ENCODE measurements at regions not wholly inside any gene's neighbourhood (a gene's known extent, or its start where the extent isn't known, plus 50 kb on each side); places are given as distances from the start of the nearest gene placed in this dataset.

DNA sequence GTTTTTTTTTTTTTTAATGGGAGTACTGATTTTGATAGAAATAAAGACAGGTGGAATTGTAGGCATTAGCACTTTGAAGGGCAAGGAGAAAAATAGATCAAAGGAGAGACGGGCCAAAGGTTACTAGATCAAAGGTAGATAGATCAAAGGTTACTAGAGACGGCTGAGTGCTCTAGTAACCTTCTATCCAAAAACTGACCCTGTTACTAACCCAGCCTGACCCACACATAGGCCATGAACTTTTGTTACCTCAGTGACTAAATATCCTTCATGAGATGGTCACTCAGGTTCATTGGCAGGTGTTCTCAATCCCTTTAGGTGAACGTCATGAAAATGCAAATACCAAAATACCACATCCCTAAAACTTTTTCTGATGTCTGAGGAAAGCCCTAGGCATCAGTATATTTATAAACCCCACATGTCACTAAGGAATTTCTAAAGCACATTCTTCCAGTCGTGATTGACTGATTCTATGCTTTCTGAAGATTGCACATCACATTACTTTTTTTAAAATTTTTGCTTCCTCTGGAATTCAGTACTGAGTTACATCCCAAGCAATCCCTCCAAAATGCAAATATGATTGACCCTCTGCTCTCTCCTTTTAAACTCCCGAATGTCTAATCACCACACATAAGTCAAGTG lies 772.7 kb downstream of the BRINP1 start:
- in situ Hi-C loops (cut with HindIII; ENCODE audit: low pct_unique_long_range_greater_than_20kb, low sequenced_read_pairs) = no loop called here

DNA sequence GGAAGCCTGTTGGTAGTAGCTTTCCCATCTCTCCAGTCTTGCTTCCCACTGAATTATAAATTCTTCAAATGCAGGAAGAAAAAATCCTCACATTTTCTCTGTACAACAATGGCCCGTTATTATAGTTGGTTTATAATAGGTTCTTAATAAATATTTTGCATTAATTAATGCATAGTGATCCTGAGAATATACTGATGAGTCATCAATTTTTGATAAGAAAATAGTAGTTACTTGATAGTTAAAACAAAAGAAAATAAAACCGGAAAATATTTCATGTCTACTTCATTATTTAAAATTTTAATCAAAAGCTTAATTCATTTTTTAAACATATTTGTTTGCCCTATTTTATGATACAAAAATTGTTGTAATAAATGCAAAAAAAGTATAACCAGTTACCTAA lies 762.6 kb downstream of the BRINP1 start:
- in situ Hi-C loops (cut with HindIII; ENCODE audit: low pct_unique_long_range_greater_than_20kb, low sequenced_read_pairs) = no loop called here
- no peak for DNase-seq (ENCODE audit: low read depth, low spot score)

More for the DNA sequence above, 772.7 kb downstream of the BRINP1 start:
- DNase-seq (ENCODE audit: low read depth, low spot score) = no peak

DNA sequence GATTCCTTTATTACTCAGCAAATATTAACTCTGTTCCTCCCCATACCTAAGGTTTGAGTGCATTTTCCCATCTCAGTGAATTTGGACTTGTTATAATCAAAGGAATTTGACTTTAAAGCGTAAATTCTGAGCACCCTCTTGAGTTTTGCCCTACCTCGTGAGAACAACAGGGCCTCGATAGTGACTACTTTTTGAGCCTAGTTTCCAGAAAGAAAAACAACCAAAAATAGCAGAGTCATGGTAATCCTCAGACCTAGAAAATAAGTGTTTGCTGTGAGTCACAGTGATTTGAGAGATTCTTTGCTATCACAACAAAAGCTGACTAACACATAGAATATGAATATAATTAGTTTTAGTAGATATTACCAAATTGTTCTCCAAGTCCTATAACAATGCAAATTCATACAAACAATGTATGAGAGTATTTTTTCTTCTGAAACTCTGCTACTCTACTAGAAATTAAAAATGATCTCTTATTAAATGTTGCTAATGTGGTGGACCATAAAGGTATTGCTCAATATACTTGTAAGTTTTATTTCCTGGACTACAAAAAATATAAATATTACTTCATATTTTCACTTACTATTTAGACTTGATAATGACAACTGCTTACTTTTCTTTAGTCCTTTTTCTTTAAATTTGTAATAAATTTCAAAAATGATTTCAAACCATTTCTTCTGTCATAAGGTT lies 759.7 kb downstream of the BRINP1 start:
- DNase-seq (ENCODE audit: low read depth, low spot score) = no peak
- in situ Hi-C loops (cut with HindIII; ENCODE audit: low pct_unique_long_range_greater_than_20kb, low sequenced_read_pairs) = no loop called here

DNA sequence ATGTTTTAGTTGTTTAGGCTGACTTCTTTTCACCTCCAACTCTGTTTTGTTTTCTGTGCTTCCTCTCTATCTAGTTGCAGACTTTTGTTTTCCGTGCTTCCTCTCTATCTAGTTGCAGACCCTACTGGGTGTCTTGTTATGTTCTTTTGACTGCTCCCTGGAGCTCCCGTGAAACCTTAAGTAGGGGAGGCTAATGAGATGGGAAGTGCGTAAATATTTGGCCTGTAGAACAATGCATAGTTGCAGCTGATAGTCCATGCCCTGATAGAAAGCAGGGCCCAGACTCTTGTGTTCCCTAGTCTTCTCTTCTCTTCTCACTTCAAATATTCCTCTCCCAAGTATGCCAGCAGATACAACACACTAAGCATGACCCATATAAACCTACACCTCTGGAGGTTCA lies 757.0 kb downstream of the BRINP1 start:
- in situ Hi-C loops (cut with HindIII; ENCODE audit: low pct_unique_long_range_greater_than_20kb, low sequenced_read_pairs) = no loop called here
- DNase-seq (ENCODE audit: low read depth, low spot score) = no peak

DNA sequence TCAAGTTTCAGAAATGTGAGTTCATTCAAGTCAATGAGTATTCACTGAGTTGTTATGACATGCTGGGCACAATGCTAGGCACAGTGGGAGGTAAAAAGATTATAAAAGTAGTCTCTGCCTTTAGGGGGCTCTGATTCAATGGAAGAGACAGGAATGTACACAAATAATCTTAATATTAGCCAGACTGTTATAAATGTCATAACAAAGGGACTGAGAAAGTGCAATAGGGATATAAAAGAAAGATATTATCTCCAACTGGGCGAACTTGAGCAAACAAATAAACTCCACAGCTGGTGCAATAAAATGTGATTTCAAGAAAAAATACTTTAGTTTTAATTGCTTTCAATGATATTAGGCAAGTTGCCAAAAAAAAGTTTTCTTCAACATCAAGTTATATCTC lies 755.2 kb downstream of the BRINP1 start:
- in situ Hi-C loops (cut with HindIII; ENCODE audit: low pct_unique_long_range_greater_than_20kb, low sequenced_read_pairs) = no loop called here
- DNase-seq (ENCODE audit: low read depth, low spot score) = no peak

DNA sequence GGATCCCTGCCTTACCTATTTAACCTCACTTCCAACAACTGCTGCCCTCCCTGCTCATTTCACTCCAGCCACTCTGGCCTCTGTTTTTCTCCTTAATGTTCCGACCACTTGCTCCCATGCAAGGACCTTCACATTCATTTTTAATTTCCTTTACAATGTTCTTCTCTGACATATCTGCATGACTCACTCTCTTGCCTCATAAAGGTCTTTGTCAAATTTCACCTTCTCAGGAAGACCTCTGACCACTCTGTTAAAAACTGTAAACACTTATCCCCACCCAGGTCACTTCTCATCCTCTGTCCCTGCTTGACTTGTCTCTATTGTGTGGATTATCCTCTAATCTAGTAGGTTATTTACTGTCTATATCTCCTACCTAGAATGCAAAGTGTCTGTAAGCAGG lies 751.2 kb downstream of the BRINP1 start:
- in situ Hi-C loops (cut with HindIII; ENCODE audit: low pct_unique_long_range_greater_than_20kb, low sequenced_read_pairs) = no loop called here
- no peak for DNase-seq (ENCODE audit: low read depth, low spot score)

DNA sequence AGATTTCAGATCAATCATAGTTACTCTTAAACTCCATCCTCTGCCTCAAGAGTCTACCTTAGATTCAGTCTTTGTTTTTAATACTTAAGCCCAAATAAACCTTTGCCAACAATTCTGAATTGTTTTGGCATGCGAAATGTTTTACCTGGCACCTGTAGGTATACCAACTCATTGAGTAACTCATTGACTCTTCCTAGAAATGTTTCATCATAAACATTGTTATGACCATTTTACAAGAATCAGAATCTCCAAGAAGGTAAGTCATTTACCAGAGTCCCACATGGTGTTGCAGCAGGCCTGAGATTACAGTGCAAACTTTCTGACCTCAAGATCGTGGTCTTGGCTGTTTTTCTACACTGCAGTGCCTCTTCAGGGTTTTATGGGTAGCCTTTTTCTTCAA lies 750.4 kb downstream of the BRINP1 start:
- in situ Hi-C loops (cut with HindIII; ENCODE audit: low pct_unique_long_range_greater_than_20kb, low sequenced_read_pairs) = no loop called here
- no peak for DNase-seq (ENCODE audit: low read depth, low spot score)

DNA sequence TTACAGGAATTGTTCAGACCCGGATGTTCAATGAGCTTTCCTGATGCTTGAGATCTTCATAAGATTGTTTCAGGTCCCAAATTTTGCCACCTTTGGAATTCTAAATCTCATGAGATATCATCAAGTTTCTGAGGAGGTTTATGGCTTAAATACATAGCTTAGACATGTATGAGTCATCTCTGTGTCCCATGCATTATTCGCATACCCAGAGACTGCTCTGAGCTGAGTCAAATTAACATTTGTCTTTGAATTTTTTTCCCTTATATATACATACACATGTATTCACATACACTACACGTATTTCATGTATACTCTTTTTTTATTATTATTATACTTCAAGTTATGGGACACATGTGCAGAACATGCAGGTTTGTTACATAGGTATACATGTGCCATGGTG lies 744.6 kb downstream of the BRINP1 start:
- no peak for DNase-seq (ENCODE audit: low read depth, low spot score)
- in situ Hi-C loops (cut with HindIII; ENCODE audit: low pct_unique_long_range_greater_than_20kb, low sequenced_read_pairs) = no loop called here

DNA sequence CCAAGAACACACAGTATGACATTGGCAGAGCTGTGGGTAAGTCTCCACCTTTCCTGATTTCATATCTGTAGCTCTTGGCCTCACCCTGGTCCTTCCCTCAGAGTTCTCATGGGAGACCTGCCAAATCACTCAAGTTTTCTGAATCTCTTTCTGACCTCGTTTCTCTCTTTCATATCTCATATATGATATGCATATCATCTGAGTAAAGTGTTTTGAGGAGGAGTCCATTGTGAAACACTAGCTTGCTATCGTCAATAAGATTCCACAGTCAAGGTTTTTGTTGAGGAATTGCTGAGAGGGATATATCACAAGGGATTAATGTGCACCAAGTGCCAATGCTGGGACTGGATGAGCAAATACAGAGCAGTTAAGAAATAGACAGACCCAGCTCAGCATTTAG lies 739.2 kb downstream of the BRINP1 start:
- DNase-seq (ENCODE audit: low read depth, low spot score) = no peak
- in situ Hi-C loops (cut with HindIII; ENCODE audit: low pct_unique_long_range_greater_than_20kb, low sequenced_read_pairs) = no loop called here

DNA sequence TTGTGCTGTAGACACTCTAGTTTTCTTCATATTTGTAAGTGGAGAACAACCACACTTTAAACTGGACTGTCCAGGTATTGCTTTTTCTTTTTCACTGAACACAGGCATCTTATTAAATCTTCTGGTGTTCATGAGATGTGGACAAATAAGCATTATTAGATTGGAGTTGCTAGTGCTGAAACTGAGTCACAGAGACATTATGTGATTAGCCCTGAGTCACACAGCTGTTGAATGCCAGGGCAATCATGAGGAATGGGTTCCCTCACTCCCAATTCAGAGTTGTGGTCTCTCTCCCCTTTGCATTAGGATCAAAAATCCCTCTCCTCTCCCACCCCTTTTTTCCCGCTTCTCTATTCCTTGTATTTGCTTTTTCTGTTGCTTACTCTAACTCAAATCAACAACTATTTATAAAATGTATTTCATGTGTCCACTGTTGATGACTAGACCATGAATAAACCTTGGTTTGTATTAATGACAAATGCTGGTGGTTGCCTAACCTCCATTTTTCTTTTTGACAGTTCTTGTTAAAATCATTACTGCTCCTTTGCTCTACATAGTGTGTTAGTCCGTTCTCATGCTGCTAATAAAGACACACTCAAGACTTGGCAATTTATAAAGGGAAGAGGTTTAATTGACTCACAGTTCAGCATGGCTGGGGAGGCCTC lies 738.2 kb downstream of the BRINP1 start:
- in situ Hi-C loops (cut with HindIII; ENCODE audit: low pct_unique_long_range_greater_than_20kb, low sequenced_read_pairs) = no loop called here
- no peak for DNase-seq (ENCODE audit: low read depth, low spot score)

DNA sequence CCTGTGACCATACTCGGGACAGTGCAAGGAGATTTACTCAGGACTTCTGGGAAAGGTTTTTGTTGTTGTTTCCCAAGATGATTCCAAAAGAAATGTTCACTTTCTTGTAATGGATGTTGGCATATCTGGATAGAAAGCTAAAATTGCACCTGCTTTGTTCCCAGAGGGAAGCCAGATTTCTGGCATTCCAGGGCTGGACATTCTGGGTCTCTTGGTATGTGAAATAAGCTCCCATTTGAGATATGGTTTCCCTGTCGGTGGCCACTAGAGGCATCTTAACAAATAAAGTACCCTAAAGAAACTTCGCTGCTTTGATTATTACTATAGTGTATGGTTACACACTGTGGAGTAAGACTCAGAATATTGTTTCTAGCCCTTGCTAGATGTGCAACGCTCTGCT lies 737.3 kb downstream of the BRINP1 start:
- no peak for DNase-seq (ENCODE audit: low read depth, low spot score)
- in situ Hi-C loops (cut with HindIII; ENCODE audit: low pct_unique_long_range_greater_than_20kb, low sequenced_read_pairs) = no loop called here

DNA sequence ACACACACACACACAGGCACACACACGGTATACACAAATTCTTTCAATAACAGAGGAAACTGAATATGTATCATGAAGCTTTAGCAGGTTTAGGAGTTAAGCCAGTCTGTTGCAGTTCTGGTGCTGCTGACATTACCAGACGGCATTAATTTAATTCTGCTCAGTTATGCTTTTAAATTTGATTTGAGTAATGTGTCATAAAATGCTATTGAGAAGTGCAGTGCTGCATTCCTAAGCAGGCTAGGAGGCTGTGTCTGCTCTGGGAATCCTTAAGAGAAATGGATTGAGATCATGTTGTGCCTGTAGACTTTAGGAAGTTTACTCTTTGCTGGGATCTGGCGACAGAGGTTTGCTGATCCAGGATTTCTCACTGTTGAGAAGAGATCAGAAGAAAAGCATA lies 733.8 kb downstream of the BRINP1 start:
- no peak for DNase-seq (ENCODE audit: low read depth, low spot score)
- in situ Hi-C loops (cut with HindIII; ENCODE audit: low pct_unique_long_range_greater_than_20kb, low sequenced_read_pairs) = no loop called here

DNA sequence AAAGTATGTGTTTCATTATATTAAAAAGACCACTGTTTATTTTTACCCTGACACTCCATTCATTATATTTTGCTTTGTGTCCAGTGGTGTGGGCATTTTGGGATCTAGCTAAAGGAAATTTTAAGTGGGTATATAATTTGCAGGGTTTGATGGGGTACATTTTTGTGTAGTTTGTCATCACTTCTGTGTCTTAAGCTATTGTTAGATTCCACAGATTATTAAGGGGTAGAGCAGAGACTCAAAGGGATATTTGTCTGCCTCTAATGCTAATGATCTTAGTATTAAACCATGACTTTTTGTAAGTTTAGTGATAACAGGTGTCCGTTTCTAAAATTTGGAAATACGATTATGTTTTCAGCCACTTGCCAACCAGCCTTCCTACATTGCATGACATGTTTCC lies 731.6 kb downstream of the BRINP1 start:
- in situ Hi-C loops (cut with HindIII; ENCODE audit: low pct_unique_long_range_greater_than_20kb, low sequenced_read_pairs) = no loop called here
- no peak for DNase-seq (ENCODE audit: low read depth, low spot score)

DNA sequence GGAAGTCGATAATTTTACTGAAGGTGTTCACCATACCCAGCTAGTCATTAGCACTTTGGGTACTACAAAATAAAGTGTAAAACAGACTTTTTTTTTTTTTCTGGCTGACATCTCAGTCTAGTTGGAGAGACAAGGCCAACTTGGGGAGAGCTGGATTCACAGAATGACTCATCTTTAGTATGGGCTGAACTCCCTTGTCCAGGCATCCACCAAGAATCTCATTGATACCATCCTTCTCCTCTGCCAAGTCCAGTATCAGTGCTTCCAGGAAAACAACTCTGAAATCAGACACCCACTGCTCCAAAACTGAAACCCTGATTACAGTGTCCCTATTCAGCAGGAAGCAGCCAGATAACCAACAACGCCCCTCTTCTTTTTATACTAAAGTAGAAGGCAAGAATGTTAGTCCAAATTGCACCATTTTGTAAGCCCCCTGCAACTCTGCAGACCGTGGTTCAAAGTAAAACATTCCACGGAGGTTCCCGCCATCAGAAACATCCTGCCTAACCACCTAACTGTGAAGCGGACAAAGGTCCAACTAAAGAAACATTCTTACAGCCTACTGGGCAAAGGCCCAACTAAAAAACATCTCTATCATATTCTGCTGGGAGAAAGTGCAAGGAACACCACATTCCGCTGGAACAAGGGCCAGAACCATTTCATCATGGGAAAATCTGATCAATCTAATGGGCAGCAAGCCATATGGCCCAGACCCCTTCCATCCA lies 728.2 kb downstream of the BRINP1 start:
- in situ Hi-C loops (cut with HindIII; ENCODE audit: low pct_unique_long_range_greater_than_20kb, low sequenced_read_pairs) = no loop called here
- DNase-seq (ENCODE audit: low read depth, low spot score) = no peak

DNA sequence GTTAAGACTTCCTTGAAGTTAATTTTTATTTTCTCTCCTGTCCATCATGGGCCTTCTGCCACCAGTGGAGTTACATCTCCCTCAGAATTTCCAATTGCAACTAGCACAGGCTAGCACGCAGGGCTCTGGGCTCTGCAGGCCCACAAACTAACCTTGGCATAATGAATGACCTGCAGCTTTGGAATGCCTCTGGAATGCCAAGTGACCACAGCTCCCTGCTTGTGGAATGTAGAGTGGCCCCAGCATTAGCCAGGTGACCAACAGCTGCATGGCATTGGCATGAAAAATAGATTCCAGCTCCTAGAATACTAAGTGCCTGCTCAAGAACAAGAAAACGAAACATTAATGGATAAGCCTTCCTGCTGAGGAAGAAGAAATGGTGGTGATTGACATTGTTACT lies 726.1 kb downstream of the BRINP1 start:
- no peak for DNase-seq (ENCODE audit: low read depth, low spot score)
- in situ Hi-C loops (cut with HindIII; ENCODE audit: low pct_unique_long_range_greater_than_20kb, low sequenced_read_pairs) = no loop called here

DNA sequence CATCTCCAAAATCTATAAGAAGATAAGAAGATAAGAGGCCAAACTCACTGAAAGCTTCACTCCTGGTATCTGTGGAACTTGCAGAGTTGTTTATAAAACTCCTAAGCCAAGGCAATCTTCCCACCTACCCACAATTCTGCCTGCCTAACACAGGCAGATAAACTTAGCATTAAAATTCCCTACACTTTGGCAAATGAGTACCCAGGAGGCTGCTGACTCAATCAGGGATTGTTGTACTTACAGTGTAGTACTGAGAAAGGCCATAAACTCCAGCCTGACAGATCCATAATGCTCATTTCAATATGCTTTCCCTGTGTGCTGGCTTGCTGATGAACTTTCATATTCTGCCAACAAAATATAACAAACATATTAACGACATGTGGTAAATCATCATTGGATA lies 725.2 kb downstream of the BRINP1 start:
- no peak for DNase-seq (ENCODE audit: low read depth, low spot score)
- in situ Hi-C loops (cut with HindIII; ENCODE audit: low pct_unique_long_range_greater_than_20kb, low sequenced_read_pairs) = no loop called here

DNA sequence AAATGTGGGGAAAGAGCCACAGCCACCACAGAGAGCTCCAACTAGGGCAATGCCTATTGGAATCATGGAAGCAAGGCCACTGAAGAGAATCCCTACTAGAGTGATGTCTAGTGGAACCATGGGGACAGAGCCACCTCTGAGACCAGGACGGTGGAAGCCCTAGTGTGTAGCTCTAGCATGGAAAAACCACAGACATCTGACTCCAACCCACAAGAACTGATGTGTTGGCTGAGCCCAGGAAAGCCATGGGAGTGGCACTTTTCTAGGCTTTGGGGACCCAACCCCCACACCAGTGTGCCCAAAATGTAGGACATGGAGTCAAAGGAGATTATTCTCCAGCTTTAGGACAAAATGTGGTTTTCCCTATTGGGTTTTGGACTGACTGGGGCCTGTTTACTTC lies 721.9 kb downstream of the BRINP1 start:
- DNase-seq (ENCODE audit: low read depth, low spot score) = no peak
- in situ Hi-C loops (cut with HindIII; ENCODE audit: low pct_unique_long_range_greater_than_20kb, low sequenced_read_pairs) = no loop called here

DNA sequence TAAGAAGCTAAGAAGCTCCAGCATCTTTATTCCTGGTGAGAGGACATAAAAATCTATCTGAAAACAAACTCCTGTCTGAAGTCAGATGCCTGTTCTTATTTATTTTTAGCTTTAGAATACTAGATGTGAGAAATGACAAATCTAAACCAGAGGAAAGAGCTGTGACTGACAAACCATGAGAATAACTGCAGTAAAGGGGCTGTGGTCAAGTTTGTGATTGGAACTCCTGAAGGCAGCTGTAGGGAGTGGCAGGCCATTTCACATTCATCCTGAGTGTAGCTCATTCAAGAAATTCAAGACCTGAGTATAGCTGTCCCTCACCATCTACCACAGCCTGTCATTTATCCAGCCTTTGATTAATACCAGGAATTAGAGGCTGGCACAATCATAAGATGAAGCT lies 718.8 kb downstream of the BRINP1 start:
- DNase-seq (ENCODE audit: low read depth, low spot score) = no peak
- in situ Hi-C loops (cut with HindIII; ENCODE audit: low pct_unique_long_range_greater_than_20kb, low sequenced_read_pairs) = no loop called here

DNA sequence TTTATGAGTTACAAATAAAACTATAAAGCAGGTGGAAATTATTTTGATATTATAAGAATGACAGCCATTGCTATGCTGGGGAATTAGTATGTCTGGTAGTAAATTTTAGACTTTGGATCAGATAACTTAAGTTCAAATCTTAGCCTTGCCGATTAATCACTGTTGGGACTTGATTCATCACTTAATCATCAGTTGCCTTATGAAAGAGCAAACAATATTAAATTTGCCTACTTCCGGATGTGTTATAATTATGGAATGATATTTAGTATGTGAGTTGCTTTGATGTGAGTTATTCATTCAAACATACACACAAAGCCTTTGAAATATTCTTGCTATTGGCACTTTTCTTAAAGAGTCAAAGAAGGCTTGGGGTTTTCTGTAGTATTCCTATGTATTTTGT lies 717.7 kb downstream of the BRINP1 start:
- DNase-seq (ENCODE audit: low read depth, low spot score) = no peak
- in situ Hi-C loops (cut with HindIII; ENCODE audit: low pct_unique_long_range_greater_than_20kb, low sequenced_read_pairs) = no loop called here
